ENCODE measurements at regions not wholly inside any gene's neighbourhood (a gene's known extent, or its start where the extent isn't known, plus 50 kb on each side); places are given as distances from the start of the nearest gene placed in this dataset.

GRCh38 chr2:239574054-239574433 is 173.2 kb upstream of the HDAC4 start:
- Histone ChIP-seq H3K4me1 (ENCODE audit: insufficient read depth, poor library complexity, severe bottlenecking) (no peaks in the 10 kb centered on the region), H3K27me3 (ENCODE audit: insufficient read depth, poor library complexity, severe bottlenecking) (peaks cover 14% of the 10 kb centered on the region), H3K36me3 (ENCODE audit: low read depth) (no peaks in the 10 kb centered on the region), H3K9me3 (ENCODE audit: severe bottlenecking) (no peaks in the 10 kb centered on the region), H3K4me3 (ENCODE audit: severe bottlenecking) (no peak overlapping the region), H3K27ac (ENCODE audit: poor library complexity, severe bottlenecking) (no peak overlapping the region)
- no peak for TF ChIP-seq CTCF (IDR thresholded peaks at IDR 0.05; ENCODE audit: poor library complexity, severe bottlenecking)
- ATAC-seq (ENCODE audit: low read depth) (no peak), DNase-seq (ENCODE audit: low spot score) (no peak)

DNA sequence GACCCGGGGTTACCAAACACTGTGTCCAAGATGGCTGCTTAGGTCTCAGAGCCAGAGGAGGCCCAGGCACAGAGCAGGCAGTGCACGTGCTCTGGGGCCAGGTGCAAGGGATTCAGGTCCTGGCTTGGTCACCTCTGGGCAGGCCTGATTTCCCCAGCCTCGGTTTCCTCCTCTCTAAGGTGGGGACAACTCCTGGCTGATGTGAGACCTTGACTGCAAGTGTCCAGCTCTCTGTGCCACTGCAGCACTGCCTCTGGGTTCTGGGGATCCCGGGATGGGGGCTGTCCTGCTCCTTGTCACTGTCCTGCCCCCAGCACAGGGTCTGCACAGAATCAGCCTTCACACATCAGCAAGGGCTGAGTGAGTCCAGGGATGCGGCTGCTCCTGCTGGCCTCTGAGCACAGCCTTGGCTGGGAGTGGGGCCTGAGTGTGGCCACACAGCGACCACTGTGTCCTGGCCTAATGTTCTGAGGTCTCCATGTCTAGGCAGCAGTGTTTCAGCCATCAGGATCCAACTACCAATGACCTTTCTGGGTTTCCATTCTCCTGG is 170.2 kb upstream of the HDAC4 start:
- Histone ChIP-seq H3K4me3 (ENCODE audit: severe bottlenecking) (no peak overlapping the region), H3K9me3 (ENCODE audit: severe bottlenecking) (no peaks in the 10 kb centered on the region), H3K27me3 (ENCODE audit: insufficient read depth, poor library complexity, severe bottlenecking) (peaks cover 14% of the 10 kb centered on the region), H3K36me3 (ENCODE audit: low read depth) (no peaks in the 10 kb centered on the region), H3K27ac (ENCODE audit: poor library complexity, severe bottlenecking) (no peak overlapping the region), H3K4me1 (ENCODE audit: insufficient read depth, poor library complexity, severe bottlenecking) (no peaks in the 10 kb centered on the region)
- ATAC-seq (ENCODE audit: low read depth) (no peak), DNase-seq (ENCODE audit: low spot score) (no peak)
- TF ChIP-seq CTCF (IDR thresholded peaks at IDR 0.05; ENCODE audit: poor library complexity, severe bottlenecking), result no peak

DNA sequence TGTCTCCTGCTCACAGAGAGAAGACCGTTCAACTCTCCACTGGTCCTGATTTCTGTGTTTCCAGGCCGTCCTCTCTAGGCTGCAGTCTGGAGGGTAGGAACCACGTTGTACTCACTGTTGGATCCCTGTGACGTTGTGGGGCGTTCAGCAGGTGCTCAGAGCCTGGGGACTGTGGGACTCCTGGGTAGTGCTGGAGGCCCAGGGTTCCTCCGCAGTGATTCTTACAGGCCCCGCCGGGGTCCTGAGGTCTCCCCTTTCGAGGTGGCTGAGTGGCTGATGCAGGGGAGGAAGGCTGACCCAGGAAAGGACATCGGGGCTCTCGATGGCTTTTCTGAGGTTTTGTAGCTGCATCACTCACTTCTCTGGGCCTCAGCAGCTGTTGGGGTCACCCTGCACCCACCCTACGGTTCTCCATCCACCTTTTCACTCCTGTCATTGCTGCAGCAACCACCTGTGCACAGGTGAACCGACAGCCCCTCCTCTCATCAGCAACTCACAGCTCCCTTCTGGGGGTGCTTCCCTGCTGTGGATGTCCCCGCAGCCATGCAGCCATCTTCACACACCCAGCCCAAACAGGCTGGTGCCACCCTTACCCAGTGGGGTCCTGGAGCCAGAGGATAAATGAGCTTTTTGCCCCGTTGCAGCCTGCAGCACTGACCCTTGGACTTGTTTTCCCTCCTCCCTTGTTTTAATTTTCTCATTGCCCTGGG is 169.6 kb upstream of the HDAC4 start:
- Histone ChIP-seq H3K9me3 (ENCODE audit: severe bottlenecking) (no peaks in the 10 kb centered on the region), H3K27me3 (ENCODE audit: insufficient read depth, poor library complexity, severe bottlenecking) (peaks cover 14% of the 10 kb centered on the region), H3K27ac (ENCODE audit: poor library complexity, severe bottlenecking) (no peak overlapping the region), H3K4me3 (ENCODE audit: severe bottlenecking) (no peak overlapping the region), H3K4me1 (ENCODE audit: insufficient read depth, poor library complexity, severe bottlenecking) (no peaks in the 10 kb centered on the region), H3K36me3 (ENCODE audit: low read depth) (no peaks in the 10 kb centered on the region)
- TF ChIP-seq CTCF (IDR thresholded peaks at IDR 0.05; ENCODE audit: poor library complexity, severe bottlenecking), result no peak
- no peak for DNase-seq (ENCODE audit: low spot score)
- no peak for ATAC-seq (ENCODE audit: low read depth)

DNA sequence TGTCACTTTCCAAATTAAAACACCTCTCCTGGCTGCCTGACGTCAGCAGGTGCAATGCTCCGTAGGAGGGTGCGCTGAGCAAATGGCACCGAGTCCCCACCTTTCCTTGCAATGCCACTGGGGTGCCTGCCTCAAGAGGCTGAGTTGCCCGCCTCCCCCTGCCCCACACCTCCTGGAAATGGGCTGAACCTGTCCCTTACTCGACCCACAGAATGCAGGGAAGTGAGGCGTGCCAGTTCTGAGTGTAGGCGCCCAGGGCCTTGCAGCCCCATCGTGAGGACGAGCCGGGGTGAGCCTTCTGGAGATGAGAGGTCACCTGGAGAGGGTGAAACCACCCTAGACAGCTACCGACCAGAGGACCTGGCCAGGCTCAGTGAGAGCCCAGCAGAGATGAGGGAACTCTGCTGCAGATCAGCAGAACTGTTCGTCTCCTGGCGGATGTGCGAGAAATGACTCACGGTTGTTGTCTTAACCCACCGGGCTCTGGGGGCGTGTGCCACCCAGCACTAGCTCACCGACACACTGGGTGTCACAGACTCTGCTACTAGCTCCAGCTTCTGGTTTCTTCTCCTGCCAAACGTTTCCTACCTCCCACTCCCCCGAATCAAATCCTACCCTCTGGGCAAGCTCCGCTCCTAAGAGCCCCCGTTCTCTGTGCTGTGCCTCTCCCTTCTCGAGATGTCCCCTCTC is 168.7 kb upstream of the HDAC4 start:
- peaks cover 11% of the 10 kb centered on the region for H3K27me3 ChIP-seq (ENCODE audit: insufficient read depth, poor library complexity, severe bottlenecking)
- no peak overlapping the region for H3K27ac ChIP-seq (ENCODE audit: poor library complexity, severe bottlenecking)
- no peak overlapping the region for H3K4me3 ChIP-seq (ENCODE audit: severe bottlenecking)
- no peaks in the 10 kb centered on the region for H3K9me3 ChIP-seq (ENCODE audit: severe bottlenecking)
- TF ChIP-seq CTCF (IDR thresholded peaks at IDR 0.05; ENCODE audit: poor library complexity, severe bottlenecking), result no peak
- ATAC-seq (ENCODE audit: low read depth) (no peak), DNase-seq (ENCODE audit: low spot score) (no peak)
- H3K36me3 ChIP-seq (ENCODE audit: low read depth), result no peaks in the 10 kb centered on the region
- H3K4me1 ChIP-seq (ENCODE audit: insufficient read depth, poor library complexity, severe bottlenecking), result no peaks in the 10 kb centered on the region

- TF ChIP-seq CTCF (IDR thresholded peaks at IDR 0.05; ENCODE audit: poor library complexity, severe bottlenecking), result no peak
- Histone ChIP-seq H3K27ac (ENCODE audit: poor library complexity, severe bottlenecking) (no peak overlapping the region), H3K27me3 (ENCODE audit: insufficient read depth, poor library complexity, severe bottlenecking) (peaks cover 3% of the 10 kb centered on the region), H3K4me1 (ENCODE audit: insufficient read depth, poor library complexity, severe bottlenecking) (no peaks in the 10 kb centered on the region), H3K9me3 (ENCODE audit: severe bottlenecking) (no peaks in the 10 kb centered on the region), H3K4me3 (ENCODE audit: severe bottlenecking) (no peak overlapping the region), H3K36me3 (ENCODE audit: low read depth) (no peaks in the 10 kb centered on the region)
- ATAC-seq (ENCODE audit: low read depth) (no peak), DNase-seq (ENCODE audit: low spot score) (no peak)
These were observed 167.8 kb upstream of the HDAC4 start for GRCh38 chr2:239568601-239569000.
